DND-41 (cell line): ENCODE measurements at regions not wholly inside any gene's neighbourhood (a gene's known extent, or its start where the extent isn't known, plus 50 kb on each side); places are given as distances from the start of the nearest gene placed in this dataset.

Experiments used
- EZH2 ChIP-seq: IDR thresholded peaks from 3 replicates; pipeline ENCODE4 v1.6.1; 2012; ENCODE audit warnings: borderline replicate concordance, low read depth, mild to moderate bottlenecking, moderate library complexity, low read length, inconsistent platforms; ENCODE audit not compliant: severe bottlenecking
- TF ChIP-seq, protein P1 (sequence below): IDR thresholded peaks from 2 replicates; pipeline ENCODE4 v1.5.1; 2012; ENCODE audit warnings: borderline replicate concordance, low read length, moderate library complexity, mild to moderate bottlenecking; ENCODE audit not compliant: poor library complexity, severe bottlenecking; ENCODE audit errors: extremely low read depth

DNA sequence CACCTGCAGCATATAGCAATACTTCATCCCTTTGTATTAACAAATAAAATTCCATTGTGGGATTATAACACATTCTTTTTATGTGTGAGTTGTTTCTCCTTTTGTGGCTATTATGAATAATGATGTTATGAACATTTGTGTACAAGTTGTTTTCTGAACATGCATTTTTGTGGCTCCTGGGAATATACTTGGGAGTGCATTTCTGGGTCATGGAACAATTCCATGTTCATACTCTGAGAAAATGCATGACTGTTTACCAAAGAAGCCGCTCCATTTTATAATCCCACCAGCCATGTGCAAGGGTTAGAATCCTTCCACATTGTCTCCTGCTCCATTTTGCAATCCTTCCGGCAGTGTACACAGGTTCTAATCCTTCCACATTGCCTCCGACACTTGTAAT lies 713.8 kb downstream of the TBC1D22A start:
- TF ChIP-seq, protein P1, sequence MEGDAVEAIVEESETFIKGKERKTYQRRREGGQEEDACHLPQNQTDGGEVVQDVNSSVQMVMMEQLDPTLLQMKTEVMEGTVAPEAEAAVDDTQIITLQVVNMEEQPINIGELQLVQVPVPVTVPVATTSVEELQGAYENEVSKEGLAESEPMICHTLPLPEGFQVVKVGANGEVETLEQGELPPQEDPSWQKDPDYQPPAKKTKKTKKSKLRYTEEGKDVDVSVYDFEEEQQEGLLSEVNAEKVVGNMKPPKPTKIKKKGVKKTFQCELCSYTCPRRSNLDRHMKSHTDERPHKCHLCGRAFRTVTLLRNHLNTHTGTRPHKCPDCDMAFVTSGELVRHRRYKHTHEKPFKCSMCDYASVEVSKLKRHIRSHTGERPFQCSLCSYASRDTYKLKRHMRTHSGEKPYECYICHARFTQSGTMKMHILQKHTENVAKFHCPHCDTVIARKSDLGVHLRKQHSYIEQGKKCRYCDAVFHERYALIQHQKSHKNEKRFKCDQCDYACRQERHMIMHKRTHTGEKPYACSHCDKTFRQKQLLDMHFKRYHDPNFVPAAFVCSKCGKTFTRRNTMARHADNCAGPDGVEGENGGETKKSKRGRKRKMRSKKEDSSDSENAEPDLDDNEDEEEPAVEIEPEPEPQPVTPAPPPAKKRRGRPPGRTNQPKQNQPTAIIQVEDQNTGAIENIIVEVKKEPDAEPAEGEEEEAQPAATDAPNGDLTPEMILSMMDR: no peak
- TF ChIP-seq EZH2: no peak
